SJCRH30 (cell line): ENCODE measurements at regions not wholly inside any gene's neighbourhood (a gene's known extent, or its start where the extent isn't known, plus 50 kb on each side); places are given as distances from the start of the nearest gene placed in this dataset.

ENCODE experiments used
- DNase-seq, 2 experiments: peaks; one replicate each; pipeline ENCODE4 v3.0.0-alpha.2; 2015 to 2020
- H3K27ac ChIP-seq: fragments of 250-450 bp; sonication (Bioruptor Pico); 2 replicates; pipeline ENCODE4 v1.5.1; 2020; ENCODE audit warnings: mild to moderate bottlenecking, moderate library complexity
- H3K27me3 ChIP-seq: fragments of 250-450 bp; sonication (Bioruptor Pico); 2 replicates; pipeline ENCODE4 v1.5.1; 2020; ENCODE audit warnings: mild to moderate bottlenecking, moderate library complexity
- H3K36me3 ChIP-seq: fragments of 250-450 bp; sonication (Bioruptor Pico); 2 replicates; pipeline ENCODE4 v1.5.1; 2020; ENCODE audit warnings: mild to moderate bottlenecking, moderate library complexity
- H3K4me1 ChIP-seq: fragments of 250-450 bp; sonication (Bioruptor Pico); 2 replicates; pipeline ENCODE4 v1.5.1; 2020; ENCODE audit warnings: mild to moderate bottlenecking, moderate library complexity
- H3K4me3 ChIP-seq: fragments of 250-450 bp; sonication (Bioruptor Pico); 2 replicates; pipeline ENCODE4 v1.5.1; 2020; ENCODE audit warnings: mild to moderate bottlenecking, moderate library complexity
- H3K9me3 ChIP-seq: fragments of 250-450 bp; sonication (Bioruptor Pico); replicated peaks from 2 replicates; pipeline ENCODE4 v1.5.1; 2020; ENCODE audit warnings: mild to moderate bottlenecking, moderate library complexity

DNA sequence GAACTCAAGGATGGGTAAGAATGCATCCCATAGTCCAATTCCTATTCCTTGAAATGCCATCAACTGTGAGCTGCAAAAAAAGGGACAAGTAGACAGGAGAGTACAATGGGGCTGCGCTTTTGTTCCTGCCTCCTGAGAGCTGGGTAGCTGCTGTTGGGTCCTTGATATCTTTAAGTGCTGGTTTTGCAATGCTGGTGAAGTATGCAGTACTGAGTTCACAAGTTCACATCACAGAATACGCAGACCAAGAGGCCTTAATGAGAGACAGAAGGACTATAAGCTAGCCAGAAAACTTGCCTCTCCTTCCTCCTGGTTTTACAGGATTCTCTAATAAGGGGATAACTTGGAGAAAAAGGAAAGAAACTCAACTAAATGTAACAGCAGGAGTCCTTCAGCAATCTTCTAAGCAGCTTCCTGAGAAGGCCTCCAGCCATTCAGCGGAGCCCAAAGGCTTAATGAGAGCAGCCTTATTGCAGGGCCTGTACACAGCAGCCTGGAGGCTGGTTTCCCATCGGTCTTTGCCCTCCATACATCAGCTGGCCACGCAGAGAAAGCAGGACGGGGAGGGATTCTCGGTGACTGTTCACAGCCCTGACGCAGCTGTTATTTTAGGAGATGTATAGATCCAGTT, 293.1 kb downstream of the CDCA7 start:
- peaks cover 6% of the 10 kb centered on the region for H3K4me1 ChIP-seq
- H3K27ac ChIP-seq = no peak overlapping the region
- H3K36me3 ChIP-seq = no peaks in the 10 kb centered on the region
- peaks cover 7% of the 10 kb centered on the region for H3K9me3 ChIP-seq
- H3K4me3 ChIP-seq = no peak overlapping the region
- peak in 1 of 2 experiments; percentile 37 for DNase-seq
- H3K27me3 ChIP-seq = no peaks in the 10 kb centered on the region

DNA sequence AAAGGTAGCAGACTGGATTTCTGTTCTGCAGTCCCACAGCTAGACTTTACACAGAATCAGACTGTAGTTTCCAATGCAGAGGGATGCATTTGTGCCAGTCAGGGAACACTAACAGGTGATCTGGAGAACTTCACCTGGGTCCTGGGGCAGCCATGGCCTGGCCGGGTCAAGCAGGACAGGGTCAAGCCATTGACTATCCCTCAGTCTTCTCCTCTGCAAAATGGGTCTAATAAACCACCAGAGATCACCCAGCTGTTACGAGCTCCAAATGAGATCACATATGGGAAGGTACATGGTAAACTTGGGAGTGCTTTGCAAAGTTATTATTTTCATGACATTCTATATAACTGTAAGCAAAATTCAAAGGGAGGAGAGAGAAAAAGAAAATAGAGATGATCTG, 294.1 kb downstream of the CDCA7 start:
- no peak for DNase-seq

DNA sequence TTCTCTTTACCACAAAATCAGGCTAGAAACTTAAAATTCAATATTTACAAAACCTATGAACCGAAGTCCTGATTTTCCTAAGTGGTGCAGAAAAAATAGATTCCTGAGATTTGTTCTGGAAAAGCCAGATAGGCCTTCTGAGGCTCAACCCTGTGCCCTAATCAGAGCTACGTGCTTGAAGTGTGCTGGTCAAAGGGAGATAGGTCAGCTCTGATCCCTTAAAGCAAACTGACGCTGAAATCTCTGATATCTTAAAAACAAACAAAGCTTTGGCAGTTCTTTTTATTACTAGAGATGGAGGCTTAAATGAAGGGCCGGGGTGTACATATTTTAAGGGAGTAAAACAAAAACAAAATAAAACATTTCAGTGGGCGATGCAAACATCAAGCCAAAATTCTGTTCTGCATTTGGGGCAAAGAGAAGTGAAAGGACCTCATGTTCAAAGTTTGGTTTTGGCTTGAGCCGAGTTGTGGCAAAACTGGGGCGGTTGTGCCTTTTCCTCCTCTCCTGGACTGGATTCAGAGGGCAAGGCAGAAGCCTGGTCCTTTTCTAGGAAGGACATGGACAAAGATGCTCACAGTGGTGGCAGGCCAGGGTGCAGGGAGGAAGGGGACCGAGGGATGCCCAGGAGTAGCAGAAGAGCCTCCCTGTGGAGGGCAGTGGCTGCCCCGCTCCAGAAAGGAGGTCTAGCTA, 295.0 kb downstream of the CDCA7 start:
- Histone ChIP-seq H3K27me3 (no peaks in the 10 kb centered on the region), H3K4me3 (no peak overlapping the region), H3K4me1 (peaks cover 10% of the 10 kb centered on the region), H3K9me3 (peaks cover 7% of the 10 kb centered on the region), H3K27ac (no peak overlapping the region), H3K36me3 (no peaks in the 10 kb centered on the region)
- DNase-seq = no peak

More for the DNA sequence above, 294.1 kb downstream of the CDCA7 start:
- Histone ChIP-seq H3K4me3 (no peak overlapping the region), H3K27me3 (no peaks in the 10 kb centered on the region), H3K4me1 (peaks cover 10% of the 10 kb centered on the region), H3K9me3 (peaks cover 7% of the 10 kb centered on the region), H3K36me3 (no peaks in the 10 kb centered on the region), H3K27ac (no peak overlapping the region)

DNA sequence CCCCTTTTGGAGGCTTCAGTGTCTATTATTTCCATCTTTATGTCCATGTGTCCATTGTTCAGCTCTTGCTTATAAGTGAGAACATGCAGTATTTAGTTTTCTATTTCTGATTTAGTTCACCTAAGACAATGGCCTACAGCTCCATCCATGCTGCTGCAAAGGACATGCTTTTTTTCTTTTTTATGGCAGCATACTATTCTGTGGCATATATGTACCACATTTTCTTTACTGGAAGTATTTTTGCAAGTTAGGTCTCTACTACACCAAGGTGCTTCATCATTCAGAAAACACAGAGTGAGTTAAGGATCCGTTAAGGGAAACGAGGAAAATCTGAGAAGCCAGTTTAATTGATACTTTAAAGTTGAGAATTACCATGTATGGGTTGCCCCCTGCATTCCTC, 297.2 kb downstream of the CDCA7 start:
- Histone ChIP-seq H3K36me3 (no peaks in the 10 kb centered on the region), H3K27me3 (no peaks in the 10 kb centered on the region), H3K9me3 (peaks cover 7% of the 10 kb centered on the region), H3K4me1 (peaks cover 10% of the 10 kb centered on the region), H3K4me3 (no peak overlapping the region), H3K27ac (peak overlapping the region; percentile 60)
- DNase-seq = no peak

DNA sequence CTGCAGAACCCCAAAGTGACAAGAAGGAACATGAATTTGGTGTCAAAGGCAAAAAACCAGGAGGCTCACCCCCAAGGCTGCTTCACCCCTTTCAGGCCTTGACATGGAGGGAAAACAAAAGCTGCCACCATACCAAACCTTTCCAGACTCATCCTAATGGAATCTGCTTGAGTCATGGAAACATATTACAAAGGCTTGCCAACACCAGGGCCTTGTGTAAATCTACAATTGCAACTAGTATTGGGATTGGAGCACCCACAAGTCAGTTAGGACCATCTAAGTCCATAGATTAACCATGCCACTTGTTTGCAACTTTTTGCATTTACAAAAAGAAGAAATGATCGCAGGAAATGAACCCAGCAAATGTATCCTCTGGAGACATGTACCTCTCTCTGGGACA, 297.6 kb downstream of the CDCA7 start:
- Histone ChIP-seq H3K27ac (peak overlapping the region; percentile 60), H3K9me3 (peaks cover 7% of the 10 kb centered on the region)
- DNase-seq = peak in 1 of 2 experiments; percentile 23

DNA sequence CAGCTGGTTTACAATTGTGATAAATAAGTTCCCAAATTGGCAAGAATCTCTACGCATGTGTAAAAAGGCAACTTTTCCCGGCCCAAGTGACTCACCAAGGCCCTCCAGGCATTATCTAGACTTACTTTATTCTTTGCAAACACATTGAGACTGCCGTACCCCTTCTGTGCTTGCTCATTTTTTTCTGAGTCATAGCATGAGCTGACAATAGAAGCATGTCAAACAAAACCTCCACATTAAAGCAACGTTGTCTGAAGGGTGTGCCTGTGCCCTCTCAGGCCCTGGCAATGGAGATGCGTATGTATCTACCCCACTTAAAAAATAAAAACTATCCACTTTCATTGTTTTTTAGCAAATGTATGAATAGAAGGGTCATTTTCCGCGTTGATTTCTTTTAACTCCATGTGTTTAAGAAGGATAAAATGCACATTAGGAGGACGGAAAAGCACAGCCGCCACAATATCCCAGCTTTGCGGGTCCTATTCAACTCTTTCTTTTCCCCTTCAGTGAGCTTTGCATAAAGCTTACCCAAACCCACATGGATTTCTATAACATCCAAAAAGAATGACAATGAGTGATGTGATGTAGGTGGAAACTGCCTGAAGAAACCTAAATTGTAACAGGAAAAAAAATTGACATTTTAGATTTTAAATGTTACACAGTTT, 298.2 kb downstream of the CDCA7 start:
- DNase-seq = peak; percentile 61 to 66
- Histone ChIP-seq H3K36me3 (no peaks in the 10 kb centered on the region), H3K9me3 (peaks cover 7% of the 10 kb centered on the region), H3K4me3 (no peak overlapping the region), H3K27me3 (no peaks in the 10 kb centered on the region), H3K27ac (peak overlapping the region; percentile 60), H3K4me1 (peaks cover 11% of the 10 kb centered on the region)

More for the DNA sequence above, 297.6 kb downstream of the CDCA7 start:
- H3K27me3 ChIP-seq = no peaks in the 10 kb centered on the region
- H3K36me3 ChIP-seq = no peaks in the 10 kb centered on the region
- no peak overlapping the region for H3K4me3 ChIP-seq
- peaks cover 10% of the 10 kb centered on the region for H3K4me1 ChIP-seq

DNA sequence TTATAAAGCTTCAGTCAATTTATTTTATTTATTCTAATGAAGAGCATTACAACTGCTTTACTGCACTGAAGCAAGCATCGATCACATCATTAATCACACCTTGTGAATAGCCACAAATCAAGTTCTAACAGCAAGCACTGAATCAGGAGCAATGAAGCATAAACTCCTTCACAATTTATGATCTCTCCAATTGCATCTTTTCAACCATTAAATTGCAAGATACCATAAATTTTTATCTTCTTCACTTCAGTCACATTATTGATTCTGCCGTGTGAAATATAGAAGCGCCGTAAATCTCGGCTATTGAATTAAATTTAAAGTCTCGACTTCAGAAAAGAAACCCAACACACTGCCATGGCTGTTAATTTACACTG, 298.7 kb downstream of the CDCA7 start:
- peaks cover 16% of the 10 kb centered on the region for H3K4me1 ChIP-seq
- H3K27me3 ChIP-seq = no peaks in the 10 kb centered on the region
- no peak for DNase-seq
- no peak overlapping the region for H3K4me3 ChIP-seq
- H3K27ac ChIP-seq = peak overlapping the region; percentile 60; the same call in 1 of the 2 replicates
- H3K36me3 ChIP-seq = no peaks in the 10 kb centered on the region
- H3K9me3 ChIP-seq = peaks cover 7% of the 10 kb centered on the region

DNA sequence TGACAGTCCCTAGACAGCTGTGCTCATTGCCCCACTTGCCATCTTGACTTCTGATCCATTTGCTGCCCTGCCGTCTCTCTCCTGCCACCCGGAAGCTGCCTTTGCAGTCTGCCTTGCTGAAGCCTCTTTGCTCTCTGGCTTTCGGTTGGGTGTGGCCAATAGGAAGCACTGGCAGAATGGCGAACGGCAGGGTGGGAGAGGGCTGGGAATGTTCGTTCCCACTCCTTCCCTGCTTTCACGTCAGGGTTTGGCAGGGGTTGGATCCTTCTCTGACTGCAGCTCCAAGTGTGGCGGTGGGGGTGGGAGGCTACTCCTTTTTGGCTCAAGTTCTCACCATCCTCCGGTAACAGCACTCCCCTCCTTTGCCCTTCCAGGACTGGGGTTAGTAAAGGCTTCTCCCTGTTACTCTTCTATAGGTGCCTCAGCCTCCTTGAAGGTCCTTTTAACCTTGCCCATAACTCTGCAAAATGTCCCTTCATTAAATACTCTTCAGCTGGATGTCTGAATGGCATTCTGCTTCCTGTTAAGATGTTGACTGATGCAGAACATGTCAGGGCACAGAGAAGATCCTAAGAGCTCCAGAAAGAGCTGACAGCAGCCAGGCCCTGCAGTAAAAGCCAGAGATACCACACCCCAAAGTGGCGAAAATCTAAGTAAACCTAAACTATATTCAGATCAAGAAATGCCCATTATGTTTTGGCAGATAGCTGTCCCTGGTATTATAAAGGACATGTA, 299.7 kb downstream of the CDCA7 start:
- no peaks in the 10 kb centered on the region for H3K36me3 ChIP-seq
- H3K27ac ChIP-seq = no peak overlapping the region
- H3K4me1 ChIP-seq = peaks cover 25% of the 10 kb centered on the region
- DNase-seq = no peak
- H3K27me3 ChIP-seq = no peaks in the 10 kb centered on the region
- H3K9me3 ChIP-seq = peaks cover 7% of the 10 kb centered on the region
- no peak overlapping the region for H3K4me3 ChIP-seq

DNA sequence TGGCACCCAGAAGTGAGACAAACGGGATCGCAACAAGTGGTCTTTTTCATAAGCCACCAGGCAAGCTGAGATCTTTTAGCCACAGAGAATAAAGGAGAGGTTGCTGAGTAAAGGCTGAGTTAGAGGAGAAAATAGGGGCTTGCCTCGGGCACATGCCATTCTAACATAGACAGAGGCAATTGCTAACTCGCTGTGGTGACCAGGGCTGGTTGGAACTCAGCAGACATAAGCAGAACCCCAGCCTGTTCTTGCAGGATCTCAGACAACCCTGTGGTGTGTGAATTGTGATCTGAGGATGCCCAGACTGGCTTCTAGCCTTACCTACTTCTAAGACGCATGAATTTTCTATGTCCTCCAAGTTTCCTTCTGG, 300.2 kb downstream of the CDCA7 start:
- H3K27ac ChIP-seq = no peak overlapping the region
- H3K4me3 ChIP-seq = no peak overlapping the region
- no peak for DNase-seq
- H3K9me3 ChIP-seq = peaks cover 7% of the 10 kb centered on the region
- H3K4me1 ChIP-seq = peaks cover 28% of the 10 kb centered on the region
- no peaks in the 10 kb centered on the region for H3K27me3 ChIP-seq
- H3K36me3 ChIP-seq = no peaks in the 10 kb centered on the region

DNA sequence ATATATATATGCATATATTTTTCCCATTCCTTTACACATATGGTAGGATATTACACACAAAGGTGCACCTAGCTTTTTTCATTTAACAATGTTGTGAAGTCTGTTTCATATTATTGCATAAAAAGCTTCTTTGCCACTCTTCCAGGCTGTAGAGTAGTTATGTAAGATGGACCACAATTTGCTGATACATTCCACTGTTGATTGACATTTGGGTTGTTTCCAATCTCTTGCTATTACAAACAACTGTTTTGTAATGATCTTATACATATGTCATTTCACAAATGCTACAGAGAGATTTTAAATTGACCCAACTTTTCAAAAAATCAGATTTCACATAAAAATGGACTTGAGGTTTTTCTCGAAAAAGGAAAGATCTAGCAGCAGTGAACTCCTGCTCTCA, 301.4 kb downstream of the CDCA7 start:
- DNase-seq = no peak
- Histone ChIP-seq H3K9me3 (peaks cover 7% of the 10 kb centered on the region), H3K36me3 (no peaks in the 10 kb centered on the region), H3K27ac (no peak overlapping the region), H3K4me3 (no peak overlapping the region), H3K4me1 (peaks cover 28% of the 10 kb centered on the region), H3K27me3 (no peaks in the 10 kb centered on the region)

DNA sequence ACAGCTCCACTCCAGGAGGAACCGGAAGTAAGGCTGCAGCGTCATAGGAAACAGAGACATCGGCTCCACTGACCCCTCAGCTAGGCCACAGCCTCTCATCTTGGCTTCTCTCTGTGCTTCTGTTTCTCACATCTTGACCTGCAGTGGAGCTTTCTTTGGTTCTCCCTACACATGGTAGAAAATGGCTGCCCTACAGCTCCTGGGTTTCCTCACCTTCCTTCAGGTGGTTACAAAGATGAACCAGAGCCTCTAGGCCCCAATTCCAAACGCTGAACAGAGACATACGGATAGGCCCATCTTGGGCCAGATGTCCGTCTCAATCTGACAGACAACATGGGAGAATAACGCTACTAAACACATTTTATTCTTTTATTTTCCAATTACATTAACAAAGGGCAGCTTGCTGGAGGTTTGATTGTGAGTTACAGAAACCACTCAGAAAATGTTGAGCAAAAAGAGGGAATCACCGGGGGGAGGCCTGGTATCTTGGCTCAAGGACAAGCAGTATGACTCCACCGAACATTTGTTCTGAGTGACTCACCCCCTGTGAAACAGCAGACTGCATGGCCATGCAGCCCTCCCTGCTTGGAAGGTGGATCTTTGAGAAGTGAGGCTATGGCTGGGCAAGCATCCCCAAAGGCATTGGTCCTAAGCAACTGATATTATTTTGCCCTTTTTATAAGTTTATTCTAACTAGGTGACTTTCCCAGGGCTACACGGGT, 303.5 kb downstream of the CDCA7 start:
- H3K27ac ChIP-seq = peak overlapping the region; percentile 58
- peak; percentile 57 to 64 for DNase-seq
- peaks cover 18% of the 10 kb centered on the region for H3K4me1 ChIP-seq

DNA sequence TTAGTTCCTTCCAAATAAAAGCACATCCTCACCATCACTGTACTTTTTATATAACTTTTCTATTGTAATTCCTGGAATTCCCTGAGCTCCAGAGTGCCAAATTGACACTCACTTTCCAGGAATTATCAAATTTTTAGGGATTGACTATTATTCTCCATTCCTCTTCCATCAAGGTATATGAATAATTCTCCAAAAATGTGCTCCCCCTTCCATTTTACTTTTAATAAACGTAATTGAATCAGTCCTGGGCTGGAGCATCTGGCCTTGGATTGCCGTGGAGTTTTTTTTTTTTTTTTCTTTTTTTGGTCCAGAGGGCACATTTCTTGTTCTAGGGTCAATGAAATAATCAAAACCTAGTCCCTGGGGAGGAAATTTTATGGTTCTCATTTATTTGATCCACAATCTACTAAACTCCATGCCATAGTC, 304.3 kb downstream of the CDCA7 start:
- peaks cover 18% of the 10 kb centered on the region for H3K4me1 ChIP-seq
- no peaks in the 10 kb centered on the region for H3K36me3 ChIP-seq
- no peak for DNase-seq
- H3K27ac ChIP-seq = peak overlapping the region; percentile 58; the same call in 1 of the 2 replicates
- no peak overlapping the region for H3K4me3 ChIP-seq
- no peaks in the 10 kb centered on the region for H3K9me3 ChIP-seq
- no peaks in the 10 kb centered on the region for H3K27me3 ChIP-seq

More for the DNA sequence above, 303.5 kb downstream of the CDCA7 start:
- Histone ChIP-seq H3K36me3 (no peaks in the 10 kb centered on the region), H3K4me3 (no peak overlapping the region), H3K9me3 (no peaks in the 10 kb centered on the region), H3K27me3 (no peaks in the 10 kb centered on the region)

DNA sequence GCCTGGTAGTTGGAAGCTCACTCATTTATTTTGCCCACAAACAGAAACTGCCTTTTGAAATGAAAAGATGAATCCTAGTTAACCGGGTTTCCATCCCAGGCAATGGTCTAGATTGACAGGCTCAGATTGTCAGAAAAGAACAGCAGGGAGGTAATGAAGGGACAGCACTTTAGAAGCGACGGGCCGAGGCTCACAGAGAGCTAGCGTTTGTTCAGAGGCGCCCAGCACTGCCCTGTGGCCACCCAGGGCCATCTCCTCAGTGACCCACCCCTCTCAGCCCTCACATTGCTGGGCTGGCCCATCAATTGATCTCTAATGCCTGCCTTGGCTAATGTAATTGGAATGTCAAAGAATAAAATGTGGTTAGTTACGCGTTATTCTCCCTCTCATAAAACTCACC, 304.8 kb downstream of the CDCA7 start:
- Histone ChIP-seq H3K9me3 (no peaks in the 10 kb centered on the region), H3K27me3 (no peaks in the 10 kb centered on the region), H3K4me1 (peaks cover 18% of the 10 kb centered on the region), H3K4me3 (no peak overlapping the region), H3K36me3 (no peaks in the 10 kb centered on the region), H3K27ac (no peak overlapping the region)
- no peak for DNase-seq

DNA sequence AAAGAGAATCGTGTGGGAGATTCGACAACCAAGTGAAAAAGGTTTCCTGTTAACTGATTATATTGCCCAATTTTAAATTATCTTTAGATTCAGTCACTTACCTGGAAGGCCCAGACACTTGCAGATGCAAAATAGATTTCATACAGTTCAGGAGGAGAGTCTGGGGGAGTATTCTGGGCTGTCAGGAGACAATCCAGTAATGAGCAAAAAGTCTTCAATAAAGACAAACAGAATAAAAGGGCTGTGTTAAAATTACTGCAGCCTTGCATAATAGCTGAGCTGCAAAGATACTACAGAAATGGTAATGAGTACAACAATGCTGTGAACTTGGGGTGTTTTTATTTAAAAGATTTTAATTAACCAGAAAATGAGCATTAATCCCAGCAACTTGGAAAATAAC, 303.6 kb downstream of the SP3 start:
- DNase-seq = no peak

More for the DNA sequence above, 303.6 kb downstream of the SP3 start:
- Histone ChIP-seq H3K27me3 (no peaks in the 10 kb centered on the region), H3K36me3 (no peaks in the 10 kb centered on the region), H3K27ac (no peak overlapping the region), H3K4me1 (peaks cover 18% of the 10 kb centered on the region), H3K9me3 (no peaks in the 10 kb centered on the region), H3K4me3 (no peak overlapping the region)
